HG03442 (cell line): ENCODE measurements at regions not wholly inside any gene's neighbourhood (a gene's known extent, or its start where the extent isn't known, plus 50 kb on each side); places are given as distances from the start of the nearest gene placed in this dataset.
"Not testable (repeated sequence)": the region's sequence is repeated elsewhere in the genome, so short reads cannot be mapped to it uniquely, and the experiment has no call there.

Source experiments
- ATAC-seq: cut with Tn5 transposase; IDR thresholded peaks from one replicate; pipeline ENCODE4 v1.9.1; 2021; ENCODE audit warnings: mild to moderate bottlenecking, moderate library complexity; ENCODE audit not compliant: unreplicated experiment

DNA sequence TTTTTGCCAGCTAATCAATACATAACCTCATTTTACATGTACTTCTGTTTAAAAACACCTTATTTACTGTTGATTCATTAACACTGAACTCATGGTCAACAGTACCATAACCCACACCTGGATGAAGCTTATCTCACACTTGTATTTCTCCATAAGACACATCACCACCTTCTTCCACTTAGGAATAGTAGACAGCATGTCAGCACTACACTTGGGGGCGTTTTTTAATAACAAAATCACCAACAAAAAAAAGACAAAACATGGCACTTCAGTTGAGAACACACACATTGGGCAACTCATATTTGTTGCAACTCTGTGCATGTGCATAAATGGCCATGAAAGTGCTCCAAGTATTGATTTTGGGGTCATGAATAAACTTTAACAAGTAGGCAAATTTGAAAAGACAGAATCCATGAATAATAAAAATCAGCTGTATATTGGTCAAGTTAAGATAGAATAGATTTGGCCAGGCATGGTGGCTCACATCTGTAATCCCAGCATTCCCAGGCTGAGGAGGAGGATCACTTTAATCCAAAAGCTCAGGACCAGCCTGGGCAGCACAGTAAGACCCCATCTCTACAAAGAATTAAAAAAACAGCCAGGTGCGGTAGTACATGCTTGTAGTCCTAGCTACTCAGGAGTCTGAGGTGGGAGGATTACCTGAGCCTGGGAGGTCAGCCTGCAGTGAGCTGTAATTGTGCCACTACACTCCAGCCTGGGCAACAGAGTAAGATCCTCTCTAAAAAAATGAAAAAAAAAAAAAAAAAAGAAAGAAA is 84.4 kb upstream of the SRD5A2 start:
- ATAC-seq, result no peak

DNA sequence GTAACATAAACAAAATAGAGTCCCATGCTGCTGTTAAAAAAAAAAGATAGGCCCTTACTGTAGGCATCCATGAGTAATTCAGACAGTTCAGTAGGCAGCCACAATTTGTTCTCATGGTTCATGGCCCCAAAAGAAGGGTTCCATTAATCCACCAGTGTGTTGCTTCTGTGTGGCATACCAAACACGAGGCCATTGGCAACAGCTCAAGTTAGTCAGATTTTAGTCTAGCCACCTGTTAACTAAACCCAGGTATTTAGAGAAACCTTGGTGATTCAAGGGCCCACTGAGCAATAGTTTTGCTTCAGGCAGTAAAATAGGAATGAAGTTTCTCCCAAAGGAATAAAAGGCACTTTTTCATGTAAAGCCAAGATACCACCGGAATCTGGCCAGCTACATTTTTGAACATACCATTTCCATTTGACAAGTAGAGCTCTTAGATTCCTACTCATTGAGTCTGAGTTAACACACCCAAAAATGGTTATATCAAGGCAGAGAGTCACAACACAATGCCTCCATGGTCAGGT is 80.1 kb upstream of the SRD5A2 start:
- no peak for ATAC-seq

DNA sequence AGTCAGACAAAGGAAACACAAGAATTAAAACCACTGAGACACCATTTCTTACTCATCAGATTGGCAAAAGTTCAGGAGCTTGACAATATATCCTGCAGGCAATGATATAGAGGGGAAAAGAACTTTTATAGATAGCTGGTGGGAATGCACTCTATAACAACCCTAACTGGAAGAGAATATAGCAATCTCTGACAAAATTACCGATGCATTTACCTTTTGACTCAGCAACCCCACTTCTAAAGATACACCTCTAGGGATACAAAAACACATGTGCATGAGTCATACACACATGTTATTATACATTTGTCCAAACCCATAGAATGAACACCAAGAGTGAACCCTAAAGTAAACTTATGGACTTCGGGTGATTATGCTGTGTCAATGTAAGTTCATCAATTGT is 79.4 kb upstream of the SRD5A2 start:
- no peak for ATAC-seq

DNA sequence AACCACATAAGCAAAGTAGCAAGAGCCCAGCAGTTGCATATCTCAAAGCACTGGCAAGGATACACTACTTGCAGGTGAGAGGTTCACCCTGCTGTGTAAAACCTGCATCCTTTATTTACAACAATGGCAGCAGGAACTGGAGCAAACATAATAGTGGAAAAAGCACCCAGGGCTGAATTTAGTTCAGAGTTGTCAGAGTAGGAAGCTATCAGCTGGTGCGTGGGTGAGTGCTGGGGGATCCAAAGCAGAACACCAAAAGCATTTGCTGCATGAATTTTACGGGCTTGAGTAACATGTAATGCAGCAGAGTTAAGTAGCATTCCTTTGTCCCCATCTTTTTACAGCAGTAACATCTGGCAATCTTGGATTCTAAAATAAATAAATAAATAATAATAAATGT is 73.5 kb upstream of the SRD5A2 start:
- ATAC-seq, result no peak

DNA sequence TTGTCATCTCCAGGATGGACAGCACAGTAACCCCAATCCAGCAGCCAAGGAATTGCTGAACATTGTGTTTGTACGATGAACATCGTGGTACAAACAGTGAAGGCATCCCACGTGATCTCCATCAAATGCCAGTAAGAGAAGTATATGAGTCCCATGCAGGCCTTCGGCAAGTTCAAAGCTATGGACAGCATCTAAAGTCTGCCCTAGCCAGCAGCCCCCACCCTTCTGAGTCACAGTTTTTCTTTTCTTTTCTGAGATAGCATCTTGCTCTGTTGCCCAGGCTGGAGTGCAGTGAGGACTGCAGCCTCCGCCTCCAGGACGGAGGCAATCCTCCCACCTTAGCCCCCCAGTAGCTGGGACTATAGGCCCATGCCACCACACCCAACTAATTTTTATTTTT is 71.0 kb upstream of the SRD5A2 start:
- ATAC-seq, result no peak

DNA sequence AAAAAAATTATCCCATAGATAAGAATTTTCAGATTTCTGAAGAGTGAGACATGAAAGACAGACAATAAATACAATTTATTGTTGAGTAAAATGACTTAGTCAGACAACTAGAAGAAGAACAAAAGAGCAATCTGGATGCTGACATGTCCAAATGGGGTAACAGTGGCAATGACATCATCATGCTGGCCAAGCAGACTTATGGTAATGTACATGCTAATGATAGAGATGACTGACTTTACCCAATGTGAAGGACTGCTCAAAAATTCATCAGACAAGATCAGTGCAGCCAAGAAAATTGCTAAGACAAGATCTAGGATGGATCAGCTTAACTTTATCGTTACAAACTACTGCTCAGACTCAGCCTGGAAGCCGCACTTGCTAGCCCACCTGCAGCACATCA is 70.5 kb upstream of the SRD5A2 start:
- ATAC-seq, result no peak

DNA sequence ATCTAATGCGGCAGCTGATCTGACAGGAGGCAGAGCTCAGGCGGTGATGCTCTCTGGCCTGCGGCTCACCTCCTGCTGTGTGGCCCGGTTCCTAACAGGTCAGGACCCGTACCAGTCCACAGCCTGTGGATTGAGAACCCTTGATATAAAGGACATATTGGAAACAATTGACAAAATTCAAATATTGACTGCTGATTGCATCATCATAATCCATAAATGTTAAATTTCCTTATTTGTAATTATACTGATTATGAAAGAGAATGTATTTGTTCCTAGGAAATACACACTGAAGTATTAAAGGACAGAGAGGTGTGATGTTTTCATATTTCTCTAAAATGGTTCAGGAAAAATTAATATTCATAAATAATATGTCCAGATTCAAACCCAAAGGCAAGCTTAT is 63.8 kb upstream of the SRD5A2 start:
- no peak for ATAC-seq

DNA sequence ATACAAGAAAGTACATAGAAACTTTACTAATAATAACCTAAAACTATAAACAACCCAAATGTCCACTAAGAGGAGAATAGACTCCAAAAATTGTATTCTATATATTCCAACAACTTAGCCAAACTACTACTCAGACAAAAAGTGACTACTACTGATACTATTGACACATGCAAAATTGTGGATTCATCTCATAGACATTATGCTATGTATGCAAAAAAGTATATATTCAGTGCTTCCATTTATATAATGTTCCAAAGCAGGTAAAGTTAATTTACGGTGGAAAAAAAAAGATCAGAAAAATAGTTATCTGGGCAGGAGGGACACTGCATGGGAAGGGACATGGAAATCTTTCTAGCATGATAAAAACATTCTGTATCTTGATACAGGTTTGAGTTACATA is 62.0 kb upstream of the SRD5A2 start:
- ATAC-seq, result no peak

DNA sequence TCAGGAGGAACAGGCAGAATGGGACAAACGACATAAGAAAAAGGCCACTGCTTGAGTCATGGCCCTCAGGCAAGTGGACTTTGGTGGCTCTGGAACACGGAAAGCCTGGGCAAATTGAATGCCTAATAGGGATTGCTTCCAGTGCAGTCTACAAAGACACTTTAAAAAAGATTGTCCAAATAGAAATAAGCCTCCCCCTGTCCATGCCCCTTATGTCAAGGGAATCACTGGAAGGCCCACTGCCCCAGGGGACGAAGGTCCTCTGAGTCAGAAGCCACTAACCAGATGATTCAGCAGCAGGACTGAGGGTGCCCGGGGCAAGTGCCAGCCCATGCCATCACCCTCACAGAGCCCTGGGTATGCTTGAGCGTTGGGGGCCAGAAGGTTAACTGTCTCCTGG is 51.5 kb upstream of the SRD5A2 start:
- ATAC-seq, result not testable (repeated sequence)
